Lower lobe of right lung (tissue), 2 donors: ENCODE measurements at regions not wholly inside any gene's neighbourhood (a gene's known extent, or its start where the extent isn't known, plus 50 kb on each side); places are given as distances from the start of the nearest gene placed in this dataset.

Experiments
- ATAC-seq, 2 donors: fragments of 200-7000 bp; cut with Tn5 transposase; one replicate each; pipeline ENCODE4 v1.9.1; 2020 to 2022; ENCODE audit warnings: mild to moderate bottlenecking in 2 of 2, moderate library complexity in 2 of 2
- DNase-seq: peaks from one replicate; pipeline ENCODE4 v3.0.0-alpha.2; 2020
- H3K27ac ChIP-seq: fragments of 200-600 bp; one replicate; pipeline ENCODE4 v1.8.0; 2022
- H3K27me3 ChIP-seq: fragments of 200-600 bp; one replicate; pipeline ENCODE4 v1.8.0; 2022; ENCODE audit warnings: low read depth
- H3K36me3 ChIP-seq: fragments of 200-600 bp; one replicate; pipeline ENCODE4 v1.8.0; 2022; ENCODE audit warnings: mild to moderate bottlenecking
- H3K4me1 ChIP-seq: fragments of 200-600 bp; one replicate; pipeline ENCODE4 v1.8.0; 2022
- H3K4me3 ChIP-seq: fragments of 200-600 bp; one replicate; pipeline ENCODE4 v1.8.0; 2022; ENCODE audit warnings: mild to moderate bottlenecking
- H3K9me3 ChIP-seq: fragments of 200-600 bp; one replicate; pipeline ENCODE4 v1.8.0; 2022
- CTCF ChIP-seq: fragments of 200-600 bp; IDR thresholded peaks from one replicate; pipeline ENCODE4 v1.8.0; 2022; ENCODE audit warnings: antibody characterized with exemption, mild to moderate bottlenecking
- intact Hi-C: fragments of 100-400 bp; cut with DNase I; formaldehyde crosslinking; loops from one replicate; pipeline ENCODE4 v1.11.0; 2022
- donor health status: DM: no; HTN: yes; CAD: no; lungs with severe emphysema.

- H3K4me3 ChIP-seq, result no peak overlapping the region
- intact Hi-C loops, result no loop called here
- ATAC-seq (peak in 1 of 2 donors; percentile 39), DNase-seq (no peak)
- peaks cover 8% of the 10 kb centered on the region for H3K4me1 ChIP-seq
- peak overlapping the region; percentile 40 for H3K27ac ChIP-seq
- H3K36me3 ChIP-seq, result no peaks in the 10 kb centered on the region
- no peaks in the 10 kb centered on the region for H3K27me3 ChIP-seq
- H3K9me3 ChIP-seq, result no peaks in the 10 kb centered on the region
- TF ChIP-seq CTCF, result no peak
These were observed 153.0 kb upstream of the TUT7 start for GRCh38 chr9:86507212-86507630.

DNA sequence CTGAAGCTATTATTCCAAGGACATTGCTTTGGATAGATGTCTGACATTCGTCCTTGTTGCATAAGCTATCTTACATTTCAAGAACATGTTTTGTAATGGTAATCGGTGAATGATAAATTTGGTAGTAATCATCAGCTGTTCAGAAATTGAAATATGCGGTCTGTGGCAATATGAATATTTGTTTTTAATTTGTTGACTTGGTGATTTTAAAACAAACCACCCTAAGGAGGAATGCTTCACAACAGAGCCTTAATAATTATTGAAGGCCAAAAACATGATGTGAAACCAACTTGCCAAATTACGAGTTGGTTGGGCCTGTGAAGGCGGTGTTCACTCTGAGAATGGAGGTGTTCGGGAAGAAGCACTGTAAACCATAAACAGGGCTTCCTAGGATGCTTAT, 149.7 kb upstream of the TUT7 start:
- TF ChIP-seq CTCF, result no peak
- Histone ChIP-seq H3K36me3 (no peaks in the 10 kb centered on the region), H3K4me3 (no peak overlapping the region), H3K4me1 (peaks cover 15% of the 10 kb centered on the region), H3K27ac (no peak overlapping the region), H3K9me3 (no peaks in the 10 kb centered on the region), H3K27me3 (no peaks in the 10 kb centered on the region)
- intact Hi-C loops, result no loop called here
- no peak for DNase-seq
- ATAC-seq, result no peak

DNA sequence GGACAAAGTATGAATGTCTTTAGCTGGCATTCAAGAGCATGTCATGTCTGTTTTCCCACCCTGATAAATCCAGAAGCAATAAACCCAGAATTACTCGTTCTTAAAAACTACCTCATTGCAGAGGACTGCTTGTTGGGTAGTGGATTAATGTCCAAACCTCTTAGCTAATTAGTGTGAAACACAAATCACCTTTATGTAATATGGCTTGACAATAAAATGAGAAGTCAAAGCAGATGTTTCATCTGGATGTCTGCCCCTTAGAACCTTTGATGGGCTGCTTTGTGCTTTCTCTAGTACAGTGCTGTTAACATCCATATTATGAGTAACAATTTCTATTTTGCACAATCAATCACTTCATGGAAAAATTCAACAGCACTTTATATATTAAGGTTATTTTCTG, 149.1 kb upstream of the TUT7 start:
- H3K9me3 ChIP-seq, result no peaks in the 10 kb centered on the region
- TF ChIP-seq CTCF, result no peak
- H3K36me3 ChIP-seq, result no peaks in the 10 kb centered on the region
- H3K4me3 ChIP-seq, result no peak overlapping the region
- H3K4me1 ChIP-seq, result peaks cover 15% of the 10 kb centered on the region
- H3K27ac ChIP-seq, result no peak overlapping the region
- intact Hi-C loops, result no loop called here
- ATAC-seq (no peak), DNase-seq (no peak)
- no peaks in the 10 kb centered on the region for H3K27me3 ChIP-seq

- H3K9me3 ChIP-seq, result no peaks in the 10 kb centered on the region
- peak; percentile 59 to 60 for ATAC-seq
- H3K27me3 ChIP-seq, result no peaks in the 10 kb centered on the region
- H3K27ac ChIP-seq, result peak overlapping the region; percentile 28
- no peak for DNase-seq
- H3K4me3 ChIP-seq, result no peak overlapping the region
- intact Hi-C loops, result no loop called here
- H3K36me3 ChIP-seq, result no peaks in the 10 kb centered on the region
- H3K4me1 ChIP-seq, result peaks cover 6% of the 10 kb centered on the region
- TF ChIP-seq CTCF, result no peak
These were observed 146.6 kb upstream of the TUT7 start for GRCh38 chr9:86500667-86501435.

- no peaks in the 10 kb centered on the region for H3K27me3 ChIP-seq
- no peak for DNase-seq
- intact Hi-C loops, result no loop called here
- H3K4me1 ChIP-seq, result peaks cover 6% of the 10 kb centered on the region
- no peaks in the 10 kb centered on the region for H3K9me3 ChIP-seq
- H3K4me3 ChIP-seq, result no peak overlapping the region
- no peak for ATAC-seq
- H3K36me3 ChIP-seq, result no peaks in the 10 kb centered on the region
- H3K27ac ChIP-seq, result no peak overlapping the region
- no peak for TF ChIP-seq CTCF
These were observed 145.8 kb upstream of the TUT7 start for GRCh38 chr9:86500031-86500430.
